ENCODE measurements at regions not wholly inside any gene's neighbourhood (a gene's known extent, or its start where the extent isn't known, plus 50 kb on each side); places are given as distances from the start of the nearest gene placed in this dataset.

DNA sequence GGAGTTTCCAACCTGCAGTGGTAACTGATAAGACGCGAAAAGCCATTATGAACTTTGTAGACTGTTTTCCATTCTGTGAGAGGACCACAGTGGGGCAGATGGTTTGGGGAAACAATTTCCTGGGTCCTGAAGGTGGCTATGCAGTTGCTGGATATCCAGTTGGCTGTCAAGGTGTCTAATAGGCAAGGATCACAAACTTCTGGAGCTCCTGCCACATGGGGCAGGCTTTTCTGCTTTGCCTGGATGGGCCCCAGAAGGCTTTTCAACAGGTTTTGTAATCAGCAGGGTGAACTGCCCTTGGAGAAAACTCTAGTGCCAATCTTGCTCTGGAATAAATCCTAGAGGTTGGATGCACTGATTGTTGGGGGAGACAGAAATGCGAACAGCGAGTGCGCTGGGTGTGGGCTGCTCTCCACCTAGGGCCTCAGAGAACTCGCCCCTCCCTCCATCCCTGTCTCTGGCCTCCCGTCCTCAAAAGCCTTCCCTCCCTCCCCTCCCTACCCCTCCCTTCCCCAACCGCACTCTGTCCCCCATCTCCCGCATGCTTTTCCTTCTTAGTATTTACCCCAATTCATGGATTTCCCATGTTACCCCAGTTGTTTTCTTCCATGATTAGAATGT lies 210.3 kb upstream of the USP24 start:
- ATAC-seq (no peak), DNase-seq (no peak)
- H3K27ac Mint-ChIP-seq, result no peak overlapping the region
- H3K9me3 Mint-ChIP-seq, result no peaks in the 10 kb centered on the region
- H3K4me1 Mint-ChIP-seq, result no peaks in the 10 kb centered on the region
- H3K4me3 Mint-ChIP-seq, result no peak overlapping the region
- H3K27me3 Mint-ChIP-seq, result peaks cover 44% of the 10 kb centered on the region

DNA sequence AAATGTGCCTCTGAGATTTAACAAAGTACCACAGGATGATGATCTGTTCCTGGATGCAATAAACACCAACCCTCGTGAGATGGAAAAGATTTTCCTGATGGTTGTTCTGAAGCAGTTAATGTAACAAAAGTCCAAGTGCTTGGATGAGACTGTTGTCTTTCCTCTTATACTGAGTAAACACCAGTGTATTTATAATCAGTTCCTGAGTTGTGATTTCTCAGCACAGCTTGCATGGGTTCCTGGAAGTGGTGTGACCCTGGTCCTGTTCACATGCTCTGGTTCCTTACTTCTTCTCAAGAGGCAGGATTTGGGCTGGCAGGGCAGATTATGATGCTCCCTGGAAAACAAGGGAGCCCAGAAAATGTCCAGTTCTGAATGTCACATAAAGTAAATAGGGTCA lies 208.2 kb upstream of the USP24 start:
- peaks cover 34% of the 10 kb centered on the region for H3K27me3 Mint-ChIP-seq
- no peak for ATAC-seq

GRCh38 chr1:55420929-55421716 lies 206.0 kb upstream of the USP24 start:
- Mint-ChIP-seq H3K9me3 (peaks cover 0 to 6% of the 10 kb centered on the region in 2 donors), H3K4me3 (no peak overlapping the region), H3K27me3 (peaks cover 33% of the 10 kb centered on the region), H3K27ac (no peak overlapping the region), H3K4me1 (no peaks in the 10 kb centered on the region)
- DNase-seq (no peak), ATAC-seq (peak; percentile 57)

More for the DNA sequence above, 208.2 kb upstream of the USP24 start:
- Mint-ChIP-seq H3K4me3 (no peak overlapping the region), H3K9me3 (no peaks in the 10 kb centered on the region), H3K4me1 (no peaks in the 10 kb centered on the region), H3K27ac (no peak overlapping the region)
- no peak for DNase-seq

DNA sequence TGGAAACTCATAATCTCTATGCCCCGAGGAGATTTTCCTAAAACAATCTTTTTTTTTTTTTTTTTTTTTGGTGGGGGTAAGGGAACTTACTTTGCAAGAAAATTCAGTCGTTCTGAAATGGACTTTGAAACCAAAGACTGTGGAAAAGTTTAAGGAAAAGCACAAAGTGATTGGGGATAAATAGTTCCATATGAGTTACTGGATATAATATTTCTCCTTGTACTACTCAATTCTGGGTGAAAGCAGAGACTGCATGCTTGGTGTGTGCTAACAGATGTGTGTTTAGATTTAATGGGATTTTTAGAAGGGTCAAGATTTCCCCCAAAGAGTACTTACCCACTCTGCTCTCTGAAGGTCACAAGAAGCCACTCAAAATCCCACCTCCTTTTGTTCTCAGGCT lies 204.9 kb upstream of the USP24 start:
- Mint-ChIP-seq H3K4me1 (no peaks in the 10 kb centered on the region), H3K27ac (no peak overlapping the region), H3K4me3 (no peak overlapping the region), H3K9me3 (peaks cover 0 to 6% of the 10 kb centered on the region in 2 donors), H3K27me3 (peaks cover 38% of the 10 kb centered on the region)
- DNase-seq (no peak), ATAC-seq (no peak)

GRCh38 chr1:55418208-55419000 lies 203.2 kb upstream of the USP24 start:
- Mint-ChIP-seq H3K27ac (no peak overlapping the region), H3K4me1 (no peaks in the 10 kb centered on the region), H3K4me3 (no peak overlapping the region), H3K9me3 (peaks cover 0 to 6% of the 10 kb centered on the region in 2 donors), H3K27me3 (peaks cover 32% of the 10 kb centered on the region)
- ATAC-seq, result no peak
- no peak for DNase-seq

GRCh38 chr1:55416164-55416842 lies 201.1 kb upstream of the USP24 start:
- H3K9me3 Mint-ChIP-seq, result peaks cover 0 to 6% of the 10 kb centered on the region in 2 donors
- ATAC-seq, result no peak
- H3K27ac Mint-ChIP-seq, result no peak overlapping the region
- DNase-seq, result no peak
- no peaks in the 10 kb centered on the region for H3K4me1 Mint-ChIP-seq
- peaks cover 32% of the 10 kb centered on the region for H3K27me3 Mint-ChIP-seq
- no peak overlapping the region for H3K4me3 Mint-ChIP-seq

GRCh38 chr1:55413286-55413685 lies 198.1 kb upstream of the USP24 start:
- H3K4me3 Mint-ChIP-seq, result no peak overlapping the region
- peak overlapping the region in 1 of 2 donors; percentile 80 for H3K27ac Mint-ChIP-seq
- H3K9me3 Mint-ChIP-seq, result peaks cover 0 to 6% of the 10 kb centered on the region in 2 donors
- no peak for DNase-seq
- H3K4me1 Mint-ChIP-seq, result no peaks in the 10 kb centered on the region
- no peak for ATAC-seq
- peaks cover 32% of the 10 kb centered on the region for H3K27me3 Mint-ChIP-seq

- Mint-ChIP-seq H3K9me3 (no peaks in the 10 kb centered on the region), H3K27me3 (peaks cover 22% of the 10 kb centered on the region), H3K4me3 (no peak overlapping the region), H3K27ac (no peak overlapping the region), H3K4me1 (no peaks in the 10 kb centered on the region)
- DNase-seq (no peak), ATAC-seq (no peak)
Measured at GRCh38 chr1:55412060-55412459, 196.9 kb upstream of the USP24 start.

DNA sequence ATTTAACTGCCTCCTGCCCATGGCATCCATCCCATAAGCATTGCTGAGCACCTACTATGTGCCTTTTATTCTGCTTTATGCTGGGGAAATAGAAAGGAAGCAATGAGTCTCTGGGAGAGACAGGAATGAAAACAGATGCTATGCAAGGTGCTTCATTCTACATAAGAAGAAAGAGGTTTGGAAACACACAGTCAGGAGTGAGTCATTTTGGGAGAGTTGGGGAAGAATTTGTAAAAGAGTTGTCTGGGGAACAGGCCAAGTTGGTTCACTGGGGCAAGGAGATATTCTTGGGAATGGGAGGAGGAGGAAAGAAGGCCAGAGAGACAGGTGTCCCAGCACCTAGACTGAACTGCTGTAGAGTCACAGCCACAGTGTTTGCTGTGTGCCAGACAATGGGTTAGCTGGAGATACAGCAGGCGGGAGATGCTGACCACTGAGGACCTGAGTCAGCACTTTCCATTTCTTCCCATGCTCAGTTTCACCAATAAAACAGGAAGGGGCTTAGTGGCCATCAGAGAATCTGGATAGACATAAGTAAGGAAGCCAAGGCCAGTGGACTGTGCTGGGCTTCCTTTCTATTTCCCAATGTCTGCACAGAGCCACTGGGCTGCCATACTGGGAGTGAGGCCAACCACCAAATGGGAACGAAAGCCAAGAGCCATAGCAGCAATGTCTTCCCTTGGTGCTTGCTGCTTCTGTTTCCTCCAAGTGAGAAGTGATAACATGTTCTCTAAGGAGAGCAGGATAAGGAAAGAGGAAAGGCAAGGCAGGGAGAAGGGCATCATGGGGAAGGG lies 187.7 kb upstream of the USP24 start:
- ATAC-seq, result no peak
- H3K9me3 Mint-ChIP-seq, result peaks cover 0 to 4% of the 10 kb centered on the region in 2 donors
- no peak overlapping the region for H3K4me3 Mint-ChIP-seq
- DNase-seq, result no peak
- H3K27me3 Mint-ChIP-seq, result peaks cover 23% of the 10 kb centered on the region
- H3K27ac Mint-ChIP-seq, result no peak overlapping the region
- H3K4me1 Mint-ChIP-seq, result no peaks in the 10 kb centered on the region

GRCh38 chr1:55402142-55402541 lies 187.0 kb upstream of the USP24 start:
- no peak for DNase-seq
- H3K27ac Mint-ChIP-seq, result no peak overlapping the region

GRCh38 chr1:55400508-55400907 lies 185.3 kb upstream of the USP24 start:
- peaks cover 31% of the 10 kb centered on the region for H3K27me3 Mint-ChIP-seq

More at GRCh38 chr1:55402142-55402541, 187.0 kb upstream of the USP24 start:
- Mint-ChIP-seq H3K4me3 (no peak overlapping the region), H3K27me3 (peaks cover 30% of the 10 kb centered on the region), H3K9me3 (peaks cover 0 to 4% of the 10 kb centered on the region in 2 donors), H3K4me1 (no peaks in the 10 kb centered on the region)
- ATAC-seq, result no peak

GRCh38 chr1:55399346-55399745 lies 184.2 kb upstream of the USP24 start:
- no peaks in the 10 kb centered on the region for H3K9me3 Mint-ChIP-seq
- H3K4me3 Mint-ChIP-seq, result no peak overlapping the region
- H3K4me1 Mint-ChIP-seq, result no peaks in the 10 kb centered on the region
- ATAC-seq, result no peak
- DNase-seq, result no peak
- peaks cover 25% of the 10 kb centered on the region for H3K27me3 Mint-ChIP-seq
- no peak overlapping the region for H3K27ac Mint-ChIP-seq

More at GRCh38 chr1:55400508-55400907, 185.3 kb upstream of the USP24 start:
- H3K4me1 Mint-ChIP-seq, result no peaks in the 10 kb centered on the region
- H3K27ac Mint-ChIP-seq, result no peak overlapping the region
- ATAC-seq, result no peak
- DNase-seq, result no peak
- no peak overlapping the region for H3K4me3 Mint-ChIP-seq
- H3K9me3 Mint-ChIP-seq, result no peaks in the 10 kb centered on the region

DNA sequence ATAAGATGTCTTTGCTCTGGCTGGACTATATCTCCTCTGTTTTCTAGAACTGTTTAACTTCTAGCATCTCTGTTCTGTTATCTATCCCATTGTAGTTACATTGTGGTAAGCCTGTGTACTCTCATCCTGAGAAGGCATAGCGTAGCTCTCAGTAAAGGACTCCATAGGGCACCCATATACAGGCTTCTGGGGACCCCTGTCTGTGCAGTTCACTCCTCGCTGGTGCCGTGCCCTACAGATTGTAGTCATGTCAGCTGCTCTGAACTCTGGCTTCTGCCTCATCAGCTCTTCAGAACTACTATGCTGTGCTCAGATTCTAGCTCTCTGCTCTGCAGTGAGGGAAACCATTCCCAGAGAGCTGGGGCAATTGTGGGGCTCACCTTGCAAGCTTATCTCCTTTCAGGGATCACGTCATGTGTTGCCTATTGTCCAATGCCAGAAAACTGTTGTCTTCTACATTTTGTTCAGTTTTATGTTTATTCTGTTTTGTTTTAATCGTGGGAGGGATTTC lies 181.3 kb upstream of the USP24 start:
- DNase-seq (no peak), ATAC-seq (no peak)
- Mint-ChIP-seq H3K27ac (no peak overlapping the region), H3K4me3 (no peak overlapping the region), H3K4me1 (no peaks in the 10 kb centered on the region), H3K9me3 (peaks cover 0 to 4% of the 10 kb centered on the region in 2 donors), H3K27me3 (peaks cover 15% of the 10 kb centered on the region)

- H3K9me3 Mint-ChIP-seq, result peaks cover 0 to 4% of the 10 kb centered on the region in 2 donors
- H3K27me3 Mint-ChIP-seq, result peaks cover 13% of the 10 kb centered on the region
- no peak overlapping the region for H3K27ac Mint-ChIP-seq
Measured at GRCh38 chr1:55388960-55389359, 173.8 kb upstream of the USP24 start.

More at GRCh38 chr1:55388960-55389359, 173.8 kb upstream of the USP24 start:
- Mint-ChIP-seq H3K4me3 (no peak overlapping the region), H3K4me1 (no peaks in the 10 kb centered on the region)
- DNase-seq, result no peak
- no peak for ATAC-seq
